Fibroblast of skin of right biceps (primary cell): ENCODE measurements at regions not wholly inside any gene's neighbourhood (a gene's known extent, or its start where the extent isn't known, plus 50 kb on each side); places are given as distances from the start of the nearest gene placed in this dataset.
"Not testable (repeated sequence)": the region's sequence is repeated elsewhere in the genome, so short reads cannot be mapped to it uniquely, and the experiment has no call there.

ENCODE experiments used
- DNase-seq: peaks from one replicate; pipeline ENCODE4 v3.0.0-alpha.2; 2013

DNA sequence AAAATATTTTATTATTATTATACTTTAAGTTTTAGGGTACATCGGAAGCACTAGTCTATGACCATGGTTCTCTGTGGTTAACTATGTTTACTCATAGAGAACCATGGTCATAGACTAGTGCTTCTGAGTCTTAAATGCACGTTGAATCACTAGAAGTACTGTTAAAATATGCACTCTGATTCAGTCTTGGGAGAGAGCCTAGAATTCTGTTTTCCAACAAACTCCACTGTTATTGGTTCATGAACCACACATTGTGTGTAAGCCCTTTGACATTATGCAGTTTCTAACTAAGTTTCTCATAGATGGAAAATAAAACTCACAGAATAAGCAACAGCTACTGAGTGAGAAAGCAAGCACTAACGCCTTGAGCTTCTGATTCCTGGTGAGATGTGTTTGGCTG, 1120.6 kb downstream of the SORCS1 start:
- DNase-seq, result peak; percentile 79

- DNase-seq, result no peak
These were observed 1126.3 kb downstream of the SORCS1 start for GRCh38 chr10:106038246-106038645.

GRCh38 chr10:106033065-106033464, 1131.4 kb downstream of the SORCS1 start:
- no peak for DNase-seq

DNA sequence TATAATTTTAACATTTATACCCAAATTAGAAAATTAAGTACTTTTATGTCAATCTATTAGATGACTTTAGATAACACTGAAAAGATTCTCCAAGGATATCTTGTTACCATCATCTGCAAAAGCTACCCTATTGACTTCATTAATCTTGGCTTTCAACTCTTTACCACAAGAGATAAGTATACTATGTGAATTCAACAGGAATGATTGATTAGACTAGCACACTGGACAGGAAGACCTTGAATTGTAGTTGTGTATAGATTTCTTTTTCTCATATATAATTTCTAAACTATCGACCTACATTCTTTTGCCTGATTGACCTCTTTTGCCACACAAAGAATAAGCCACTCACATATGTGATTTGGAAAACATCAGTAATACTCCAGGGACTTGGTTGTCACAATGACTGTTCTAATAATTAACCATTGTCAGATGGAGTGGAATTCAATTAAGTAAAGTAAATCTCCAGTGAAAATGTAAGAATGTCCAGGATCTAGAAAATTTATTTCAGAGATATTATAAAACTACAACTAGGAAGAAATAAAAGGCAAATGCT, 1132.0 kb downstream of the SORCS1 start:
- no peak for DNase-seq

GRCh38 chr10:106027240-106027639, 1137.3 kb downstream of the SORCS1 start:
- no peak for DNase-seq

- DNase-seq, result no peak
These were observed 1139.2 kb downstream of the SORCS1 start for GRCh38 chr10:106025208-106025811.

- DNase-seq, result no peak
These were observed 1141.2 kb downstream of the SORCS1 start for GRCh38 chr10:106023329-106023728.

DNA sequence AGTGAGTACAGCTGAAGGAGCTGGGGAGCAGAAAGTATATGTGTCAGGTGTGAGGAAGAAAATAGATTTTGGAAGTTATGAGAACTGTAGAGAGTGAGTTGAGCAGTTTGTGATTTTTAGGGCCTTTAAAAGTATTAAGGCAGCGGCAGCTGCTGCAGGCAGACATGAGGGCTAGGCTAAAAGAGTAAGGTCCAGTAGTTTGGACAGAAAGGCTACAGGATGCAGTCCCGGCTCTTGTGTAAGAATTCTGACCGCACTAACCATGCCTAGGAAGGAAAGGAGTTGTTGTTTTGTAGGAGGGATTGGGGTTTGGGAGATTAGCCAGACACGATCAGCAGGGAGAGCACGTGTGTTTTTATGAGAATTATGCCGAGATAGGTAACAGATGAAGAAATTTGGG, 1144.9 kb downstream of the SORCS1 start:
- DNase-seq, result not testable (repeated sequence)

GRCh38 chr10:106015369-106016199, 1148.9 kb downstream of the SORCS1 start:
- DNase-seq, result not testable (repeated sequence)

- no peak for DNase-seq
These were observed 1153.3 kb downstream of the SORCS1 start for GRCh38 chr10:106011250-106011649.

GRCh38 chr10:106000721-106001120, 1163.8 kb downstream of the SORCS1 start:
- DNase-seq, result no peak

DNA sequence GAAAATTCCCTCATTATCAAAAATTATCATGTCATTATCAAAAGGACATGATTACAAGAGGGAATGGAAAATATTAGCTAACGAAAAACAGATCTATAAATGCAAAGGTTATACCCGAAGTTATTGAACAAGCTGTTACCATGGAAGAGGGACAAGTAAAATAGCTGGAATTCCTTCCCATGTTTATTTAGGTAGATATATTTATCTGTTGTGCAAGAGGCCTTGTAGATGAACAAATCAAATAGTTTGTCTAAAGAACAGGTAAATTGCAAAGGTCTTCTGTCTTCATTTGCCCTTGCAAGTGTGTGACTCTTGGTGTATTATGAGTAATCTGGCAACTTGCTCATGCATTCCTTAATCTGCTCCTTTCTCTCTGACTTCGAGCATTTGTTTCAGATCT, 1170.9 kb downstream of the SORCS1 start:
- DNase-seq, result no peak

DNA sequence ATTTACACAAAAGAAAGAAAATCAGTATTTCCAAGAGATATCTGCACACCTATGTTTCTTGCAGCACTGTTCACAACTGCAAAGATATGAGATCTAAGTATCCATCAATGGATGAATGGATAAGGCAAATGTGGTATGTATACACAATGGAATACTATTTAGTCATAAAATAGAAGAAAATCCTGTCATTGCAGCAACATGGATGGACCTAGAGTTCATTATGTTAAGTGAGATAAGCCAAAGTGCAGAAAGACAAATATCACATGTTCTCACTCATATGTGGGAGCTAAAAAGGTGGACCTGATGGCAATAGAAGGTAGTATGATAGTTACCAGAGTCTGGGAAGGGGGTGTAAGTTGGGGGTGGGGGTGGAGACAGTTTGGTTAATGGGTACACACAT, 1171.6 kb downstream of the SORCS1 start:
- no peak for DNase-seq

DNA sequence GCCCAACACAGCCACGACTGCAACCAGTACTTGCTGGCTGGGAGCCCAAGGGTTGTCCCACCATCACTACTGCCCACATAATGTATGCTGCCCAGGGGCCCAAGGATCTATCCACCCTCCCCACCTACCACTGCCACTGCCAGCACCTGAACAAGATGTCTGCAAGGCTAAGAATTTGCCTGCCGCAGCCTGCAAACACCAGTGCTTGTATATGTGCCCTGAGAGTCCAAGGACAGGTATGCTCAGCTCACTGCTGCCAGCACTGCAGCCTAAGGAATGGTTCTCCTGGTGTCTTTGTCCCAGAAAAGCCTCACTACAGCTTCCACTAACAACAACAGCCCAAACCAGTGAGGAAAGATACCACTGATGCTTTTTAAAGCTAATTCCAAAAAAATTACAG, 1174.0 kb downstream of the SORCS1 start:
- no peak for DNase-seq

DNA sequence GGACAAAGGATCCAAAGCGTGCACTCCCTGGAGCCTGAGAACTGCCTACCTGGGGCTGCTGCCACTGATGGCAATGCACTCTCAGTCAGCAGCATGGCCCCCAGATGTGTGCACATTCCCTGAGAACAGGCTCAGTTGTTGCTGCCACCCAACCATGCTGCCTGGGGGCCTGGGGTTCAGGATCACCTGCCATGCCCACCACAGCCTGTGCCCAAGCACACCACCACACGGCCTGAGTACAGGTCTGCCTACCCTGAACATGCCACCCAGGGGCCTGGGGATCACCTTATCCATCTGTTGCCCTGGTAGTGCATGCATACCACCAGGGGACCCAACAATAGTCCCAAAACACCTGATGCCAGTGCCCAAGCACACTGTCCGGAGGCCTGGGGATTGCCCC, 1174.5 kb downstream of the SORCS1 start:
- DNase-seq, result no peak

- no peak for DNase-seq
These were observed 1175.7 kb downstream of the SORCS1 start for GRCh38 chr10:105988848-105989247.

GRCh38 chr10:105986912-105987635, 1177.4 kb downstream of the SORCS1 start:
- DNase-seq, result no peak

DNA sequence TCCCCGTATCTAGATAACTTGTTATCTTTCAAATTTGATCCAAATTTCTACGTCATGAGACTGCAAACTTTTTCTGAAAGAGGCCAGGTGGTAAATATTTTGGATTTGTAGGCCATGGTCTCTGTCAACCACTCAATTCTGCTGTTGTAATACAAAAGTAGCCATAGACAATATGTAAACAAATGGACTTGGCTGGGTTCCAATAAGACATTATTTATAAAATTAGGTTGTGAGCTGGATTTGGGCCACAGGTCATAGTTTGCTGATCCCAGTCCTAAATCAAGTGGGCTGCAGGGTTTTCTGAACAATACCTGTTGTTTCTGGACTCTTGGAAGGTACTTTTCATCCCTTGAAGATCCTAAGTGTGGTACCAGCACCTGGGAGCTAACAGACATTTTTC, 1178.0 kb downstream of the SORCS1 start:
- no peak for DNase-seq

GRCh38 chr10:105982735-105983134, 1181.8 kb downstream of the SORCS1 start:
- DNase-seq, result no peak

DNA sequence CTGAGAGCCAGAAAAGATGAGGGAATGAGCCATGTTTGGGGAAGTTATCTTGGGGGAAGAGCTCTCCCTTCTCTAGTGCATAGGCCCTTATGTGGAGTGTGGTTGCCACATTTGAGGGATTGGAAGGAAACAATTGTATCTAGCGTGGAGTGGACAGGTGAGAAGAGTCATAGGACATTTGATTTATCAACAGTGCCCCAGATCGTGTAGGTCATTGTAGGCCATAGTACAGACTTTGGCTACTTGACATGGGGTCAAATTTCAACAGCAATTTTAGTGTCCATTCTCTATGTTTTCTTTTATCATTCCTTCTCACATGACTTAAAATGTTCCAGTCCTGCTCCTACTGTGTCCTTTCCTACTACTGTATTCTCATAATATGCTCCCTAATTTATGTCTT, 1182.8 kb downstream of the SORCS1 start:
- no peak for DNase-seq

DNA sequence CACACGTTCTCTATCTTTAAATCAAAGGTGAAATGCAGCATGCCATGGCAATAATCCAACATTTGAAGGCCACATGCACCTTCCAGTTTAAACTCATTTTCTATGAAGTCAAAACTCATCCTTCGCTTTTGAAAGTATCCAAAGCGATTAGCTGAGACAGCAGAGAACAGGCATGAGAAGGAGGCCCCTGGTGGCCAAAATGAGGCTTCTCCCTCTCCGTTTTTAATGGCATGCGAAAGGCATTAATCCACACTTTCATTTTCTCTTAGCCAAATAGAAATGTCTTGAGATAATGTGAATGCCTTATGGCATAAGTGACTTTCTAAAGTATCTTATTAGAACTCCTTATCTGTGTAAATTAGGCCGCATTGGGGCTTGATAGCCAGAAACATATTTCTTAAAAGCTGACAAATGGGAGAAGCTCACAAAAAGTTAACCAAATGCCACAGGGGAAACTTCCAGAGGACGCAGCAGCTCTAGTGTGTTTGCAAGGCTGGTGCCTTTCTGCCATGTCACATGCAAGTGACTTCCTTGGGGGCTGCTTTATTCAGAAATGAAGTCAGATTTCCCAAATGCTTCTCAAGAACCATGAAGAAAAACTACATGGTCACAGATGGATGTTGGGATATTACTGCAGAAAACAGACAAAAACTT, 1189.6 kb downstream of the SORCS1 start:
- DNase-seq, result peak; percentile 52

DNA sequence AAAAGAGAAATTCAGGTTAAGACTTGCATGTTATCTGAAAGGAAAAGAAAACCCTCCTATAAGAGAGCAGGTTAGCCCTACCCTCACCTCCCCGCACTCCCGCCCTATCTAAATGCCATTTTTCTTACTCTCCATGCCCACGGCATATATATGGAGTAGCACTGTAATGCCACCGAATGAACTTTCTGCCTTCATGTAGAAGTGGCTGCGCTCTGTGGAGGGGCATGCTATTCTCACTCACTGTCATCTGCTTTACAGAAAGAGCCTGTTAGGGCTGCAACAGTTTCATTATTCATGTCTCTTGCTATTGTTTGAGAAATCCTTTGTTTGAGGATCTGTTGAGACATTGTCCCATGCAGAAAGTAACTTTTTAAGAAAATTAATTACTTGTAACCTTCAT, 1190.6 kb downstream of the SORCS1 start:
- DNase-seq, result no peak

DNA sequence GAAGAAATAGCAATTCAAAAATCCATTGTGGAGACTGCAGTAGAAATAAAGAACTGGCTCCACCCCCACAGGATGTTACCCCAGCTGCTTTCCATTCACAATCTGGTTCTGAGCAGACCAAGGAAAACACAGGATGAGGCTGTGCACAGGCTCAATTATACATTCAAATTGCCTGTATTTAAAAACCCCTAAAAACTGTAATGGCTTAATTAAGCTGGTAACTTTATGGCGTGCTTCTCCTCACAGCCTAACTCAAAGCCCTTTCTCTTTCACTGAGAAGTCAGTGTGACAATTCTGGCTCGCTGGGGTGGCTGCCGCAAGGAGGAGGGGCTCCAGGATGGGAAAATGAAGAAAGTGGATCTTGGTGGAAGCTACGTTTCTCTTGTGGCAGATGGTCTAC, 1191.1 kb downstream of the SORCS1 start:
- peak; percentile 12 for DNase-seq
